ENCODE measurements at regions not wholly inside any gene's neighbourhood (a gene's known extent, or its start where the extent isn't known, plus 50 kb on each side); places are given as distances from the start of the nearest gene placed in this dataset.

GRCh38 chr13:111665691-111666095, 345.3 kb downstream of the TEX29 start:
- no peak overlapping the region for H3K9ac ChIP-seq (ENCODE audit: control insufficient read depth, extremely low read depth, insufficient read depth, low read length)
- no peaks in the 10 kb centered on the region for H4K20me1 ChIP-seq (ENCODE audit: control insufficient read depth, extremely low read depth, insufficient read depth, low read length)
- no peak overlapping the region for H3K4me3 ChIP-seq (ENCODE audit: control insufficient read depth in 2 of 3, extremely low read depth in 1 of 3, insufficient read depth in 2 of 3, low read depth in 1 of 3, low read length in 3 of 3)
- no peaks in the 10 kb centered on the region for H3K36me3 ChIP-seq (ENCODE audit: control insufficient read depth in 2 of 2, extremely low read depth in 1 of 2, insufficient read depth in 2 of 2, low read length in 2 of 2)
- no peak for FAIRE-seq
- dilution Hi-C loops (cut with MboI; ENCODE audit: extremely low pct_ligation_motif_present, low sequenced_read_pairs) = no loop called here
- peaks cover 11% of the 10 kb centered on the region for H3K9me3 ChIP-seq (ENCODE audit: control insufficient read depth, low read depth, low read length)
- TF ChIP-seq EZH2 (IDR thresholded peaks at IDR 0.05; ENCODE audit: low read length) (no peak), CTCF (optimal IDR thresholded peaks at IDR 0.05 in 1 of 3, IDR thresholded peaks at IDR 0.05 in 1 of 3, conservative IDR thresholded peaks at IDR 0.05 in 1 of 3; ENCODE audit: extremely low read depth in 1 of 3, insufficient read depth in 2 of 3, low read length in 3 of 3) (no peak)
- no peaks in the 10 kb centered on the region for H3K9me1 ChIP-seq (ENCODE audit: control insufficient read depth, extremely low read depth, insufficient read depth, low read length)
- no peak overlapping the region for H2AFZ ChIP-seq (ENCODE audit: control insufficient read depth, low read length)
- no peak for DNase-seq (ENCODE audit: low read depth, low spot score)
- H3K27me3 ChIP-seq (ENCODE audit: control insufficient read depth, extremely low read depth, insufficient read depth, low read length) = no peaks in the 10 kb centered on the region
- H3K4me1 ChIP-seq (ENCODE audit: control insufficient read depth, extremely low read depth, insufficient read depth, low read length) = no peaks in the 10 kb centered on the region
- no peak overlapping the region for H3K27ac ChIP-seq (ENCODE audit: control insufficient read depth, insufficient read depth, low read length)
- H3K79me2 ChIP-seq (ENCODE audit: control insufficient read depth, insufficient read depth, low read length) = no peaks in the 10 kb centered on the region
- H3K4me2 ChIP-seq (ENCODE audit: control insufficient read depth, extremely low read depth, insufficient read depth, low read depth, low read length) = no peak overlapping the region

GRCh38 chr13:111666164-111666776, 345.8 kb downstream of the TEX29 start:
- DNase-seq (ENCODE audit: low read depth, low spot score) (no peak), FAIRE-seq (no peak)
- Histone ChIP-seq H3K4me1 (ENCODE audit: control insufficient read depth, extremely low read depth, insufficient read depth, low read length) (no peaks in the 10 kb centered on the region), H2AFZ (ENCODE audit: control insufficient read depth, low read length) (no peak overlapping the region), H3K27ac (ENCODE audit: control insufficient read depth, insufficient read depth, low read length) (no peak overlapping the region), H3K27me3 (ENCODE audit: control insufficient read depth, extremely low read depth, insufficient read depth, low read length) (no peaks in the 10 kb centered on the region), H3K36me3 (ENCODE audit: control insufficient read depth in 2 of 2, extremely low read depth in 1 of 2, insufficient read depth in 2 of 2, low read length in 2 of 2) (no peaks in the 10 kb centered on the region), H3K4me3 (ENCODE audit: control insufficient read depth in 2 of 3, extremely low read depth in 1 of 3, insufficient read depth in 2 of 3, low read depth in 1 of 3, low read length in 3 of 3) (no peak overlapping the region), H3K9me1 (ENCODE audit: control insufficient read depth, extremely low read depth, insufficient read depth, low read length) (no peaks in the 10 kb centered on the region), H4K20me1 (ENCODE audit: control insufficient read depth, extremely low read depth, insufficient read depth, low read length) (no peaks in the 10 kb centered on the region), H3K9me3 (ENCODE audit: control insufficient read depth, low read depth, low read length) (peaks cover 11% of the 10 kb centered on the region), H3K79me2 (ENCODE audit: control insufficient read depth, insufficient read depth, low read length) (no peaks in the 10 kb centered on the region), H3K9ac (ENCODE audit: control insufficient read depth, extremely low read depth, insufficient read depth, low read length) (no peak overlapping the region), H3K4me2 (ENCODE audit: control insufficient read depth, extremely low read depth, insufficient read depth, low read depth, low read length) (no peak overlapping the region)
- dilution Hi-C loops (cut with MboI; ENCODE audit: extremely low pct_ligation_motif_present, low sequenced_read_pairs) = no loop called here
- TF ChIP-seq CTCF (optimal IDR thresholded peaks at IDR 0.05 in 1 of 3, IDR thresholded peaks at IDR 0.05 in 1 of 3, conservative IDR thresholded peaks at IDR 0.05 in 1 of 3; ENCODE audit: extremely low read depth in 1 of 3, insufficient read depth in 2 of 3, low read length in 3 of 3) (no peak), EZH2 (IDR thresholded peaks at IDR 0.05; ENCODE audit: low read length) (no peak)

All from keratinocyte (primary cell).